Activated CD4-positive, alpha-beta T cell treated with anti-CD3 and anti-CD28 coated beads for 24 hours (primary cell): ENCODE measurements at regions not wholly inside any gene's neighbourhood (a gene's known extent, or its start where the extent isn't known, plus 50 kb on each side); places are given as distances from the start of the nearest gene placed in this dataset.

Source experiments
- DNase-seq, 2 donors: peaks; one replicate each; pipeline ENCODE4 v3.0.0-alpha.2; 2020; ENCODE audit warnings: low read depth in 2 of 2

- DNase-seq: no peak
These were observed 58.3 kb upstream of the SPATA31E1 start for GRCh38 chr9:87824216-87824875.

- no peak for DNase-seq
These were observed 57.8 kb upstream of the SPATA31E1 start for GRCh38 chr9:87824886-87825285.

- no peak for DNase-seq
These were observed 56.3 kb upstream of the SPATA31E1 start for GRCh38 chr9:87826331-87826730.

- DNase-seq: no peak
These were observed 55.3 kb upstream of the SPATA31E1 start for GRCh38 chr9:87827341-87827740.

GRCh38 chr9:87829756-87830155 is 52.9 kb upstream of the SPATA31E1 start:
- DNase-seq: no peak

GRCh38 chr9:87830446-87830845 is 52.2 kb upstream of the SPATA31E1 start:
- no peak for DNase-seq

GRCh38 chr9:87831159-87831558 is 51.5 kb upstream of the SPATA31E1 start:
- no peak for DNase-seq
